ENCODE measurements at regions not wholly inside any gene's neighbourhood (a gene's known extent, or its start where the extent isn't known, plus 50 kb on each side); places are given as distances from the start of the nearest gene placed in this dataset.
A peak's percentile ranks its signal among the peaks of the same experiment; 100 is the strongest.
"Not testable (repeated sequence)": the region's sequence is repeated elsewhere in the genome, so short reads cannot be mapped to it uniquely, and the experiment has no call there.

DNA sequence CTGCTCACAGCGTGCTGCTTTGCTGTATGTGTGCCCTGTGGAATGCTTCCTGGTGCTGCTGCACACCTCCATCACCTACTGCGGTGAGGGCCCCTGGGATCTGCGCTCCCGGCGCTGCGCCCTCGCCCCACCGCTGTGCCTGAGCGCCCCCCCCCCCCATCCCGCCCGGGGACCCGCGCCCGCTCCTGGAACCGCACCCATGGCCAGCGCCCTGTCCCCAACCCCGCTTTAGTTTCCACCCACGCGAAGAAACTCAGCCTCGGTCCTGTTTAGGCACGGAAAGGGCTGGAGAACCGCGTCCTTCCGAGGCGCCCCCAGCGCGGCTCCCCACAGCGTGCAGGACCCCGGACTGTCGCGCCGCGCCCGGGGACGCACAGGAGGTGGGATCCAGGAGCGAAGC, 265.5 kb downstream of the POTEB3 start:
- DNase-seq (ENCODE audit: low read depth in 2 of 2) = not testable (repeated sequence)

DNA sequence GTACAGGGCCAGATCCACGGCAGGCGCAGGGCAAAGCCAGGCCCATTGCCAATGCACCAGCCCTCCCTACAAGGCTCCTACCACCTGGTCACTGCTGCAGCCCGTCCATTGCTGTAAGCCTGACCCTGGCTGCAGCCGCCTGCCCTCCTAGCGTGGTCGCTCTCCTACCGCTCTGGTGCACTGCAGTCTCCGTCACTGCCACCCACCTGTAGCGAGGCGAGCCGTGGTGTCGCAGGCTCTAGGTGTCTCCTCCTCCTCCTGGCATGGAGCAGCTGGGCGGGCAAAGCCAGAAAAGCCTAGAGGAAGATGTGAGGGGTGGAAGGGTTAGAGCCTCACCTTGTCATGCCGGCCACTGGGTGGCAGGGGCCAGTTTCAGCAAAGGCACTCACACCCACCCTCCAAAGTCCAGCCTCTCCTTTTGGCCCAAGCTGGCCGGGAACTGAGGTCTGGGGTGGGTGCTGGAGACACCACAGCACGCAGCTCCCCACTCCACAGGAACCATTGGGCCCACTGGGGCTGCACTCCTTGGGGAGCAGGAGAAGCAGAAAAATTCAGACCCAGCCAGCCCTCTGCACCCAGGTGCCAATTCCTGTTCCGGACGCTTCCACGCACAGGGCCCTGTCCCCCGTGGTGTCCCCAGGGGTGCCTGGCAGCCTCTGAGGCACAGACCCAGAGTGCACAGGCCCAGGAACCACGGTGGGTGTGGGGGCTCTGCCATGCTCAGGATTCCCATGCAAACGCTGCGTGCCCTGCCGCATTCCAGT, 285.3 kb upstream of the POTEB2 start:
- not testable (repeated sequence) for DNase-seq (ENCODE audit: low read depth in 2 of 2)

DNA sequence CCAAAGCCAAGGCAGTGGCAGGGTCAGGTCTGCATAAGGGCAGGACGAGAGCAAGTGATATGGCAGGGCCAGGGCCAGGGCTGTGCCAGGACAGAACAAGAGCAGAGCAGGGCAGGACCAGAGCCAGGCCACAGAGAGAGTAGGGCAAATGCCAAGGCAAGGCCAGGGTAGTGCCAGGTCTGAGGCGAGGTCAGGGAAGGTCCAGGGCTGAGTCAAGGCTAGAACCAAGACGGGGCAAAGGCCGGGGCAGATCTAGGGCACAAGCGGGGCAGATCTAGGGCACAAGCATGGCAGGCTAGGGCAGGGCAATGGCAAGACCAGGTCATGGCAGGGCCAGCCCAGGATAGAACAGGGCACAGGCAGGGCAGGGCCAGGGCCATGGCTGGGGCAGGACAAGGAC, 282.0 kb upstream of the POTEB2 start:
- DNase-seq (ENCODE audit: low read depth in 2 of 2) = not testable (repeated sequence)

DNA sequence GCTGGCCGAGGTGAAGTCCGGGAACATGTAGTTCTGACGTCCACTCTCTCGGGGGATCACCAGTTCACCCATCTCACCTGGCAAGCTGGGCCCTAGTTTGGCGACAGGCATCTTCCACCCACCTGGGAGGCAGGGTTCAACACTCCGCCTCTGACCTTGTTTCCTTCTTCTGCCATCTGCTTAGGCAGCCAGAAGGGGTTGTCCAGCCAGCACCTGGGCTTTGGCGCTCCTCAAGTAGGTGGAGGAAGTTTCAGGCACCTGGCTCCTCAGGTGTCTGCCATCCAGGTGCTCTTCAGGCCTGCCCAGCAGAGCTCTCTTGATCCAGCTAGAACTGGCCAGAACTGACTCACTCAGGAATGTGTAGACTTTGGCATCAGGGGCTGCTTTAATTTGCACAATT, 267.8 kb upstream of the POTEB2 start:
- DNase-seq (ENCODE audit: low read depth in 2 of 2) = not testable (repeated sequence)

DNA sequence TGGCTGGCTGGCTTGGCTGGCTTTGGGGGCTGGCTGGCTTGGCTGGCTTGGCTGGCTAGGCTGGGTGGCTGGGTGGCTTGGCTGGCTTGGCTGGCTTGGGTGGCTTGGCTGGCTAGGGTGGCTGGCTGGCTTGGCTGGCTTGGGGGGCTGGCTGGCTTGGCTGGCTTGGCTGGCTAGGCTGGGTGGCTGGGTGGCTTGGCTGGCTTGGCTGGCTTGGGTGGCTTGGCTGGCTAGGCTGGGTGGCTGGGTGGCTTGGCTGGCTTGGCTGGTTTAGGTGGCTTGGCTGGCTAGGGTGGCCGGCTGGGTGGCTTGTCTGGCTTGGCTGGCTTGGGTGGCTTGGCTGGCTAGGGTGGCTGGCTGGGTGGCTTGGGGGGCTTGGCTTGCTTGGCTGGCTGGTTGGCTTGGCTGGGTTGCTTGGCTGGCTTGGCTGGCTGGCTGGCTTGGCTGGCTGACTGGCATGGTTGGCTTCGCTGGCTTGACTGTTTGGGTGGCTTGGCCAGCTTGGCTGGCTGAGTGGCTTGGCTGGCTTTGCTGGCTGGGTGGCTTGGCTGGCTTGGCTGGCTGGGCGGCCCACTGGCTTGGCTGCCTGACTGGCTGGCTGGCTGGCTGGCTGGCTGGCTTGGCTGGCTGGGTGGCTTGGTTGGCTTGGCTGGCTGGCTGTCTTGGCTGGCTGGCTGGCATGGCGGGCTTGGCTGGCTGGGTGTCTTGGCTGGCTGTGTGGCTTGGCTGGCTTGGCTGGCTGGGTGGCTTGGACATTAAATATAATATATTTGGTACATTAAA, 246.3 kb upstream of the POTEB2 start:
- not testable (repeated sequence) for DNase-seq (ENCODE audit: low read depth in 2 of 2)

DNA sequence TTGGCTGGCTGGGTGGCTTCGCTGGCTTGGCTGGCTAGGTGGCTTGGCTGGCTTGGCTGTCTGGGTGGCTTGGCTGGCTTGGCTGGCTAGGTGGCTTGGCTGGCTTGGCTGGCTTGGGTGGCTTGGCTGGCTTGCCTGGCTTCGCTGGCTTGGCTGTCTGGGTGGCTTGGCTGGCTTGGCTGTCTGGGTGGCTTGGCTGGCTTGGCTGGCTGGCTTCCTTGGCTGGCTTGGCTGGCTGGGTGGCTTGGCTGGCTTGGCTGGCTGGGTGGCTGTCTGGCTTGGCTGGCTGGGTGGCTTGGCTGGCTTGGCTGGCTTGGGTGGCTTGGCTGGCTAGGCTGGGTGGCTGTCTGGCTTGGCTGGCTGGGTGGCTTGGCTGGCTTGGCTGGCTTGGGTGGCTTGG, 245.7 kb upstream of the POTEB2 start:
- peak in 1 of 2 donors; percentile 6 for DNase-seq (ENCODE audit: low read depth in 2 of 2)

GRCh38 chr15:21111172-21111571, 245.1 kb upstream of the POTEB2 start:
- not testable (repeated sequence) for DNase-seq (ENCODE audit: low read depth in 2 of 2)

DNA sequence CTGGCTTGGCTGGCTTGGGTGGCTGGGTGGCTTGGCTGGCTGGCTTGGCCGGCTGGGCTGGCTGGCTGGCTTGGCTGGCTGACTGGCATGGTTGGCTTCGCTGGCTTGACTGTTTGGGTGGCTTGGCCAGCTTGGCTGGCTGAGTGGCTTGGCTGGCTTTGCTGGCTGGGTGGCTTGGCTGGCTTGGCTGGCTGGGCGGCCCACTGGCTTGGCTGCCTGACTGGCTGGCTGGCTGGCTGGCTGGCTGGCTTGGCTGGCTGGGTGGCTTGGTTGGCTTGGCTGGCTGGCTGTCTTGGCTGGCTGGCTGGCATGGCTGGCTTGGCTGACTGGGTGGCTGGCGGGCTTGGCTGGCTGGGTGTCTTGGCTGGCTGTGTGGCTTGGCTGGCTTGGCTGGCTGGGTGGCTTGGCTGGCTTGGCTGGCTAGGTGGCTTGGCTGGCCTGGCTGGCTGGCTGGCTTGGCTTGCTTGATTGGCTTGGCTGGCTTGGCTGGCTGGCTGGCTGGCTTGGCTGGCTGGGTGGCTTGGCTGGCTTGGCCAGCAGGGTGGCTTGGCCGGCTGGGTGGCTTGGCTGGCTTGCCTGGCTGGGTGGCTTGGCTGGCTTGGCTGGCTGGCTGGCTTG, 244.2 kb upstream of the POTEB2 start:
- peak in 1 of 2 donors; percentile 3 for DNase-seq (ENCODE audit: low read depth in 2 of 2)

- not testable (repeated sequence) for DNase-seq (ENCODE audit: low read depth in 2 of 2)
Observed at GRCh38 chr15:21108384-21108783, 242.3 kb upstream of the POTEB2 start.

GRCh38 chr15:21107399-21108381, 241.6 kb upstream of the POTEB2 start:
- not testable (repeated sequence) for DNase-seq (ENCODE audit: low read depth in 2 of 2)

- not testable (repeated sequence) for DNase-seq (ENCODE audit: low read depth in 2 of 2)
Observed at GRCh38 chr15:21096599-21096998, 230.5 kb upstream of the POTEB2 start.

DNA sequence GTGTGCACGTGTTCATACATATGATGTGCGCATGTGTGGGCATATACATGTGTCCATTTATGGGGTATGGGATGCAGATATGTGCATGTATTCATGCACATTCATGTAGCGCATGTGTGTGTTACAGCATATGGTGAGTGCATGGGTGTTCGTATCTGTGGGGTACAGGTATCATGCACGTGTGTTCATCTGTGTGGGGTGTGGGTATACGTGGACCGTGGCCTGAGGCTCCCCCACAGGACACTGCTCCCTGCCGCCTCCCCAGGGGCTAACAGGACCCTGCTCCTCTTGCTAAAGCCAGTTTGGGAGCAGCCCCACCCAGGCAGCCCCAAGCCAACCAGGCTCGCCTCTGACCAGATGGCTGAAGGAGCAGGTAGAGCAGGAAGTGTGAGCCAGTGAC, 213.4 kb upstream of the POTEB2 start:
- DNase-seq (ENCODE audit: low read depth in 2 of 2) = not testable (repeated sequence)

GRCh38 chr15:21068917-21069316, 202.8 kb upstream of the POTEB2 start:
- not testable (repeated sequence) for DNase-seq (ENCODE audit: low read depth in 2 of 2)

DNA sequence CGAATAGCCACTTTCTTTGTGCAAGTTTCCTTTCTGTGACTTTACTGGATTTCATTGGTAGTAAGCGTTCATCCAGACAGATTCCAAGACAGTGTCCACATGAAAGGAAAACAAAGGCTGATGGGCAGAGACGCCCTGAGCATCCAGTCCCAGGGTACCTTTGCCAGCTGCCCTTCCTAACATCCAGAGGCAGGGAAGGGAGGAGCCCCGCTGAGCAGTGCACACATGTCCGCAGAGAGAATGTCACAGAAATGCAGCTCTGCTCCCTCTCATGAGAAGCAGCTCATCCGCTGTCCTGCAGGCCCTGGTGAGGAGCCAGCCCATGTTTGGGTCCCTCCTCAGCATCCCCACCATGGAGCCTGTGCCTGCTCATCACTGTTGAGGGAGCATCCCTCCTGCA, 197.4 kb upstream of the POTEB2 start:
- not testable (repeated sequence) for DNase-seq (ENCODE audit: low read depth in 2 of 2)

DNA sequence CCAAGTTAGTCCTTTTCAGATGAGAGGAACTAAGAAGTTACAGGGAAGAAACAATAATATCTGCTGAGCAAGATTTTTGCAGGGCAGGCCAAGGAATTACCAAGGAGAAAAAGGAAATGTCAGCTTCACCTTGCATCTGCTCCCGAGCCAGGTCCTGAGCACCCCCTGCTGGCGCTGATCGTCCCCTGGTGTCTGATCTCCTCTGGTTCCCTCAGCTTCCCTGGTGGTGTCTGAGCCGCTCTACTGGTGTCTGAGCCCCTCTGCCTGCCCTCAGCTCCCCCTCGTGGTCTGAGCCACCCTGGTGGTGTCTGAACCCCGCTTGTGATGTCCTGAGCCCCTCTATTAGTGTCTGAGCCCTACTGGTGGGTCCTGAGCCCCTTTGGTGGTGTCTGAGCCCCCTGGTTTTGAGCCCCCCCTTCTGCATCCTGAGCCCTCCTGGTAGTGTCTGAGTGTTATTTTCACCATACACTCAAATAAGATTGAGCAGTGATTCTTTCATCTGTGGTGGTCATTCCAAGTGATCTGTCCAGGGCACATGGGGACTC, 196.6 kb upstream of the POTEB2 start:
- not testable (repeated sequence) for DNase-seq (ENCODE audit: low read depth in 2 of 2)

DNA sequence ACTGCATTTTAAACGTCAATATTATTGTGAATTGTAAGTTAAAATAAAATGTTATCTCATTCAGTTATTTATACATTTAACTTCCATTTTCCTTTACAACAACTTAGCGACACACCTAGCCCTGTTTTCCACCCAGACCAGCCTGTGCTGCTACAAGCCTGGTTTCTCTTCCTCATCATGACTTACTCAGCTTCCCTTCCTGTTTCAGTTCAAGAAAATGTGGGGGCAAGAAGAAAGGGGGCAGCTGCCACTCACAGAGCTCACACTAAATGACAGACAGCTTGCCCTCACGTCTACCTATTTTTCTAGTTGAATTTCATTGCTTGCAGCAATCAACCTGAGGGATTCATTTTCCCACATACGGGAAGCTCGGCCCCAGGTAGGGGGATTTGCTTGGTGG, 185.8 kb upstream of the POTEB2 start:
- DNase-seq (ENCODE audit: low read depth in 2 of 2) = not testable (repeated sequence)

GRCh38 chr15:21031703-21032102, 165.6 kb upstream of the POTEB2 start:
- DNase-seq (ENCODE audit: low read depth in 2 of 2) = not testable (repeated sequence)

DNA sequence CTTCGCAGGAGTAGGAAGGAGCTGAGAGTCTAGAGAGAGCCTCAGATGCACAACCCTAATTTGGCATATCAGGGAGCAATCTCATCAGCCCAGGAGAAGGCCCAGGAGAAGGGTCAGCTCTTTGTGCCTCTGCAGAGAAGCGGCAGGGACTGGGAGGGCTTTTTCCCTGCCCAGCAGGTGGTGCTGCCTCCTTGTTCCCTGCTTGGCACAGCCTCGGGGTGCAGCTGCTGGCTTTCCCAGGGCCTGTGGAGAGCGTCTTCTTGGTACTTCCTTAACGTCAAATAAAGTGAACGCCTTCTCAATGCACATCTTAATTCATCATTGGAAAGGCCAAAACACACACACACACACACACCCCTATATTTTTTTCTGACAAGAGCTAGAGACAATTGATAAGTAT, 162.9 kb upstream of the POTEB2 start:
- not testable (repeated sequence) for DNase-seq (ENCODE audit: low read depth in 2 of 2)

DNA sequence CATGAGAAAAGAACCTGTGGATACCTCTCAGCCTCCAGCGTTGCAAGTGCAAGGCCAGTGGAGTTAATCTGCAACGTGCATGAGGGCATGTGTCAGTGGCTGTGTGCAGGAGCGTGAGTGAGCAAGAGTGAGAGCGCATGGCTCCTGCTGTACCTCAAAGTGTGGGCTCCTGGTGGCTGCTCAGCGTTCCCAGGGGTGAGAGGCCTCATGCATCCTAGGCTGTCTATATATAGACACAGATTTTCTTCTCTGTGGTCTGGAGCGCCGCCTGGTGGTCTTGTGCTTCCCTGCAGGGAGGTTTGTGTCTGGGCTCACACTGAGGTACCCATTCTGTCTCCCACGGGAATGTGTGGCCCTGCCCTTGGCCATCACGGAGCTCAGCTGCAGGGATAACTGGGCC, 161.8 kb upstream of the POTEB2 start:
- not testable (repeated sequence) for DNase-seq (ENCODE audit: low read depth in 2 of 2)

DNA sequence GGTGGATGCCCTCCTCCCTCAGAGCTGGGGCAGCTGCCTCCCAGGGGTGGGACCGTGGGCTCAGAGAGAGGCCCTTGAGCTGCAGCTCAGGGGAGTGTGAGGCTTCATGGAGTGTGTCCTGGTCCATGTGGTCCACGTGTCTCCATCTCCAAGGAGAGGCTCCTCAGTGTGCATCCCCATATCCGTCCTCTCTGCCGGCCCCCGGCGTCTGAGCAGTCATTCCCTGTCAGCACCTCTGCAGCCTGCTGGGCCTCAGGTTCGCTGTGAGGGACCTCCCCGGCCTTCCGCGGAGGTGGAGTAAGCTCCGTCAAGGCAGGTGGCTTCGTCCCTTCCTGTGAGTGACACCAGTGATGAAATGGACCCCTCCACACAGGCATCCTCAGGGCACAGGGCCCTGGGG, 160.7 kb upstream of the POTEB2 start:
- DNase-seq (ENCODE audit: low read depth in 2 of 2) = not testable (repeated sequence)

Data from stimulated activated CD8-positive, alpha-beta memory T cell treated with anti-CD3 and anti-CD28 coated beads, Interleukin-7, amount 100 ng/mL, for 4 hours (primary cell).